SH-SY5Y (cell line): ENCODE measurements at regions not wholly inside any gene's neighbourhood (a gene's known extent, or its start where the extent isn't known, plus 50 kb on each side); places are given as distances from the start of the nearest gene placed in this dataset.

Source experiments
- GATA2 ChIP-seq: IDR thresholded peaks from 2 replicates; pipeline ENCODE4 v1.6.1; 2011; ENCODE audit warnings: mild to moderate bottlenecking, low read depth, low read length
- GATA3 ChIP-seq: IDR thresholded peaks from 2 replicates; pipeline ENCODE4 v1.6.1; 2011; ENCODE audit warnings: low read depth, mild to moderate bottlenecking, low read length, moderate library complexity

- TF ChIP-seq GATA3 = no peak; the same call in 1 of the 2 replicates
- TF ChIP-seq GATA2 = no peak
Observed at GRCh38 chr4:26197018-26197779, 123.6 kb upstream of the RBPJ start.
